NCI-H1092 treated with DMSO at 0.1 percent for 48 hours (cell line): ENCODE measurements at regions not wholly inside any gene's neighbourhood (a gene's known extent, or its start where the extent isn't known, plus 50 kb on each side); places are given as distances from the start of the nearest gene placed in this dataset.
"Not testable (repeated sequence)": the region's sequence is repeated elsewhere in the genome, so short reads cannot be mapped to it uniquely, and the experiment has no call there.

Experiments
- DNase-seq: peaks from one replicate; lab custom pipeline; 2025; lab: John Stamatoyannopoulos, UW

DNA sequence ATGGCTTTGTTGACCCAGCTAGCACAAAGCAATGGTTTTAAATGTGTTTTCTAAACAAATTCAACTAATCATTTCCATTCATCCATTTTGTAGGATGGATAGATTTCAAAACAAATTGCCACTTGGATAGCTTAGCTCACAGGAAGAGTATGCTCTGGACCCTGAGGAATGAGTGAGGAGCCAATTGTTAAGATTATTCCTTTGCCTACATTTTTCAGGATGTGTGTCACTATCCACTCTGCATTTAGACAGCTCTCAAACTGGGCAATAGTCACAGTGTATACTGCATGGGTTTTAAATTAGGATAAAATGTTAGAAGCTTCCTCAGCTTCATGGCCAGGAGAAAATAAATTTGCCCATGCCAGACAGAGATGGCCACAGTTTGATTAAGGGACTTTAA, 605.6 kb upstream of the TEX47 start:
- no peak for DNase-seq

GRCh38 chr7:89401690-89402089, 606.2 kb upstream of the TEX47 start:
- DNase-seq = no peak

DNA sequence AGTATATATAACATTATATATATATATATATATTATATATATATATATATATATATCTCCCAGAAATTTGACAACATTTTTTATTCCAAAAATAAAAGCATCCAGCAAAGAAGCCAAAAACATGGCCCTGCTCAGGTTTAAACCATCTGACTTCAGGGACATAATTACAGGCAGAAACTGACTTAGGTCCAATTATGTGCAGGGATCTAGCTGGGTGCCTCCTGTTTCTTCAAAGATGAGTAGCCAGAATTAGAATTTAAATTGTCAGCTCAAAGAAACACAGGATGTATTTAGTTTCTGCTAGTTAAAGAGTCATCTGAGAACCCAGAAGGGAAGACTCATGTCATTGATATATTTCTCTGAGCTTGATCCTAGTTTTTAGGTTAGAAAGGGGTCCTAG, 656.4 kb upstream of the TEX47 start:
- no peak for DNase-seq

GRCh38 chr7:89456556-89456955, 661.0 kb upstream of the TEX47 start:
- DNase-seq = no peak

DNA sequence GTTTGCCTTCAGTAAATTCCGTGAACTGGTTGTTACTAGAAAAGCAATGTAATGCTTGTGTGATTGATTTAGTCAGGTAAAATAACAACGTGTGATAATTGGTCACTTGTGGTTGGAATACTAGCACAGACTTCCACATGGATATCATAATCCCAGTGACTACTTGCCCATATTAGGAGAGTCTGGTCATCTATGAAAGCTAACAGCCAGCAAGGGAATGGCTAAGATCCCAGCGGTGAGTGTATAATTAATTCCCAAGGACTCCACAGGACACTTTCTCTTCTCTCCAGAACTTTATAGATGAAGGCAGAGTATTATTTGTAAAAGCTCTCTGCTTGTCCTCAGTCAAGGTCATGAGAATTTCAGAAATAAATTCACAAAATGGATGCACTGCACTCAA, 662.6 kb upstream of the TEX47 start:
- no peak for DNase-seq

DNA sequence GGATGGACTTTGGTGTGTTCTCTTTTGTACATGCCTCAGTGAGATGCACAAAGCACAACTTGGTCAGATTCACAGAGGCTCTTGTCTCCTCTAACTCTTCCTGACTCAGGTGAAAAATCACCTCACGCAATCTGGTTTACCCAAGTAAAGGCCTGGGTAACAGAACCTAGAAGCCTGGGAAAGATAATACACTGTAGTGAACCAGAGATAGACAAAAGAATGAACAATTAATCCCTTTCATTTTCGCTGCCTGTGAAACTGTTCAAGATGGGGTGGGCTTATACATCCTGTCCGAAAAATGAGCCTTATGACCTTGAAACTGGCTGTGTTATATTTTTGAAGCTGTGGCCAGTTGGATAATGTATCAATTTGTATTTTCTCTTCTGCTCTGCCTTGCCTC, 678.9 kb upstream of the TEX47 start:
- DNase-seq = no peak

DNA sequence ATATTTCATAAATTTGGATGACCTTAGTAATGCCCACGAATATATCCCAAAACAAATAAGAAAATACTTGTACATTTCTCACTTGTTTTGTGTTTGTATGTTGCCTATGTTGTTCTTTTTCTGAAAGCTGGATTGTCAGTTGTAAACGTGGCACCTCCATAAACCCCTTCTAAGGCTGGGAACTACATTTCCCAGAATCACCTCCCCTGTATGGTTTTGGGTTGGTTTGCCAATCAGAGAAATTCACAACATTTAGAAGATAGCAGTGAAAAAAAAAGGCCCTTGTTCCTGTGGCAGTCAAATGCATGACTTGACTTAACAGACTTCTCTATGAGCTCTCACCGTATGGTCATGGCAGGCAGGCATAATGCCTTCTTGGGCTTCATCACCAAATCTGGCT, 676.3 kb upstream of the STEAP1 start:
- no peak for DNase-seq

- no peak for DNase-seq
These were observed 658.6 kb upstream of the STEAP1 start for GRCh38 chr7:89495704-89496103.

DNA sequence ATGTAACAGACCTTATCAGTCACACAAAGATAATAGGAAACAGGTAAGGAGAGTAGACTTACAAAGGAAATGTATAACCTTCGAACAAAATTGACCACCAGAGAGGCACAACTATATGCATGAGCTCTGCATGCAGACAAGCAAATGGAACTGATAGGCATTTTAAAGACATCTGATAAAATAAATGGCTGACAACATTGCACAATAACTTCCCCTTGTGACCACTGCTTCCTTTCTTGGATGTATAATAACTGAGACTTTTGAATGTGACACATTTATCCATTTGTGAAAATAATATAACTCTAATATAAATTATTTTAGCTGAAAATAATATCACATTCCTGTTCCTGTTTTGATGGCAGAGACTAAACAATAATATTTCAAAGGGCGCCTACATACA, 654.2 kb upstream of the STEAP1 start:
- no peak for DNase-seq

- DNase-seq = no peak
These were observed 651.0 kb upstream of the STEAP1 start for GRCh38 chr7:89503281-89503680.

- DNase-seq = no peak
These were observed 647.2 kb upstream of the STEAP1 start for GRCh38 chr7:89507034-89507433.

DNA sequence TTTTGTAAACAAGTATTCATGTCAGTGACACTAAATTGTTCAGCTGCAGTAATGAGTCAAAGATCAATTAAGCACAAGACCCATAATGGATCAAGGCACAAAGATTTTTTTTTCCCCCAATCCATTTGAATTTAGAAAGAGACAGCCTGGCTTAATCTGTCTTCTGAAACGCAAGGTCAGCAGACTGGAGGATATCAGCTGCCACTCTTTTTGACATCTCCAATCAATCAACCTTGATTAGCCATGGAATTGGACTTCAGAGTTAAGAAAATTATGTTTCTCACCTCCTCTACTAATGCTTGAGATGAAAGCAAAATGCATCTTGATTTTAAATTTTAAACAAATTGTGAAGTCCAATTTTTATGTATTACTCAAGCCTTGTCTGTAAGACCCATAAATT, 642.4 kb upstream of the STEAP1 start:
- no peak for DNase-seq

DNA sequence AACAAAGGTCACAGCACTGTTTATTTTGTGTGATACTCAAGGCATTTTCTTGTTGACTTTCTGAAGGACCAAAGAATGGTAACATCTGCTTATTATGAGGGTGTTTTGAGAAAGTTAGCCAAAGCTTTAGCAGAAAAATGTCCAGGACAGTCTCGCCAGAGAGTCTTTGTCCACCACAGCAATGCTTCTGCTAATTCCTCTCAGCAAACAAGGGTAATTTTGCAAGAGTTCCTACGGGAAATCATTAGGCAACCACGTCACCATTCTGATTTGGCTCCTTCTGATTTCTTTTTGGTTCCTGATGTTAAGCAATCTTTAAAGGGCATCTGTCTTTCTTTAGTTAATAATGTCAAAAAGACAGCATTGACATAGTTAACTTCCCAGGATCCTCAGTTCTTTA, 639.3 kb upstream of the STEAP1 start:
- DNase-seq = no peak

DNA sequence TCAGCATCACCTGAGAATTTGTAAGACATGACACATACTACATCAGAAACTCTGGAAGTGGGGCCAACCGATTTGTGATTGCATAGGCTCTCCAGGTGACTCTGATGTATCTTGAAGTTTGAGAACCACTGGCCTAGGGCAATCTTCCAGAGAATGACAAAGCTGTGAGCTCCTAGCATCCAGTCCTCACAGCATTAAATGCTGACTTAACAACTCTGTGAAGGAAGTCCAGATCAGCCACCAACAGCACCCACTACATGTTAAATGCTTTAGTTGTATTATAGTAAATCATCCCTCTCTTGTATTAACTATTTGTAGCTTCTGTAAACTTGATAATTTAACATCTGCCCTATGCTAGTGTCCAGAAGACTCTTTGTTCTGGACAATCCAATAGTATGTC, 636.5 kb upstream of the STEAP1 start:
- no peak for DNase-seq

- DNase-seq = no peak
These were observed 604.5 kb upstream of the STEAP1 start for GRCh38 chr7:89549768-89550167.

GRCh38 chr7:89554209-89554608, 600.1 kb upstream of the STEAP1 start:
- no peak for DNase-seq

DNA sequence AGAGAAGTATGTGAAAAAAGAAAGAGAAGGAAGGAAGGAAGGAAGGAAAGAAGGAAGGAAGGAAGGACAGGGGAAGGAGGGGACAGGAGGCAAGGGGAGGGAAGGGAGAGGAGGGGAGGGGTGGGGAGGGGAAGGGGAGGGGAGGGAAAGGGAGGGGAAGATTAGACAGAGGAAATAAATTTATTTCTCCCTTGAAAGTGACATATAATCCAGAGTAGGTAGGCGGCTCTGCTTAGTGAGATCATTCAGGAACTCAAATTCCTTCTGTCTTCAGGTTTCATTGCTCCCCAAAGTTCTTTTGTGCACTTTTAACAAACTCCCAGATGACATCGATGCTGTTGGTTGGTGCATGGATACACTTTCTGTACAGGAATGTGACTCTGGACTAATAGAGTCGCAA, 594.7 kb upstream of the STEAP1 start:
- no peak for DNase-seq

DNA sequence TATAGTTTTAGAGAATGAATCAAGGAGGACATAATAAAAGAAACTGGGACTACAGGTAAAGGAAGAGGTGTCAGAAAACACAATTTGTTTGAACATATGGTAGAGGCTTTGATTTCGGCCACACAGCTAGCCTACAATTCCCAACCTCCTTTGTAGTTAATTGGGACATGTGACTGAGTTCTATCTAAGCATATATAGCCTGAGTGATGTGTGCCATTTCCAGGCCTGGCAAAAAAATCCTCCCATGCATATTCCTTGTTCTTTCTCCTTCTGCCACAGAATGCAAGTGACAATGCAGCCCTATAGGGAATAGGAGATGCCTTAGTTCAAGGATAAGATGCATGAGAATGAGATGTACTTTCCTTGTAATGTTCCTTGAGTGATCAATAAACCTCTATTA, 590.7 kb upstream of the STEAP1 start:
- no peak for DNase-seq

DNA sequence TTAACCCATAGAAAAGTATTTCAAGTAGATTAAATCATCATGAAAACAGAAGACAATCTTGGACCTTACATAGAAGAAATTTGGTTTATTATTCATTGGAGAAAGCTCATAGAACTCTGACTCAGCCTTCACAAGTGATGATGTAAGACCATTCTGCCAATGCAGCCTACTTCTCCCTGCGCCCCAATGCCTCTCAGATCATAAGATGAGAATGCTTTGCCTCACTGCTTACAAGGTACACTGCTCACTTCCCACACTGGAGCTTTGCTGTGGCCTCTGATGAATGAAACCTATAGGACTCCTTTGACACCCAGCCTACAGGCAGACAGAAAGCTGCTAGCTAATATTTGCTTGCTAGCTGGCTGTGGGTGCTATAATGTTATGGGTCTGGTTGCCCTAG, 569.4 kb upstream of the STEAP1 start:
- no peak for DNase-seq

DNA sequence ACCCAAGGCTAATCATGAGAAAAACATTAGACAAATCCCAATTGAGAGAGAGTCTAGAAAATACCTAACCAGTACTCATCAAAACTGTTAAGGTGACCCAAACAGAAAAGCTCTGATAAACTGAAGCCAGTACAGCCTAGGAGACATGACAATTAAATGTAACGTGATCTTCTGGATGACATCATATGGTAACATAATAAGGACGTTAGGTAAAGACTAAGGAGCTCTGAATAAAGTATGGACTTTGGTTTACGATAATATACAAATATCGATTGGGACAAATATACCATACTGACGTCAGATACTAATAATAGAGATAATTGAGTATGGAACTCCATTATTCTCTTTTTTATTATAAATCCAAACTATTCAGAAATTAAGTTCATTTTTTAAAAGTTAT, 561.1 kb upstream of the STEAP1 start:
- DNase-seq = peak; percentile 33

DNA sequence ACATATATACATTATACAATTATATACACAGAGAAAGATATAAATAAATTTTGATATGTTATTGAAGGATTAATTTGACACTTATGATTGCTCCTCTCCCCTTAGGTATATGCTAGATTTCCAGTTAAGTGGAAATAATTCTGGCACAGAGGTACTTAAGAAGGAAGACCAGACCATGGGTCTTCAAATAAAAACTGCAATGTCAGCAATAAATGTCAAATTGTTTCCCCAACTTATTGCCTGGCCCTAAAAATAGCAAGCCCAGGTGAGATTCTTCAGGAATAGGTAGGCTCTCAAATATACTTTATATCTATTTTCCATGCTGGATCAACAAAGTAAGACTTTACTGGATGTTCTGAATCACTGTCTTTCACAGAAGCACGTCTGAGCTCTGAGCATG, 551.3 kb upstream of the STEAP1 start:
- no peak for DNase-seq

DNA sequence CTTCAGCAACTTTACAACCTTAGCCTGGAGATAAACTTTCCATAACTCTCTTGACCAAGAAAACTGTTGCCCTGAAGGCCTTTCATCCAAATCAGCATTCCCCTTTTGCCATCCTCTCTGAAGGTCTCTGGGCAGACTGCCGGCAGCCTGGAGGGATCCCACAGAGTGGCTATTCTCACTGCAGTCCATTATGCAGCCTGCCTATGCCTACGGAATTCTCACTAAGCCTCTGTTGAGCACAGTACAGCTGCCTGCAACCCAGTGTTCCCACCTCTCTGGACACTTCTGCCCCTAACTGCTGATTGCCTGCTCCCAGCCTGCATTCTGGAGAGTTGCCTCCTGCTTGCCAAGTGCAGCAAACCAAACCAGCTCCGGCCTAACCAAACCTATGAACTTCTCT, 548.9 kb upstream of the STEAP1 start:
- DNase-seq = no peak

DNA sequence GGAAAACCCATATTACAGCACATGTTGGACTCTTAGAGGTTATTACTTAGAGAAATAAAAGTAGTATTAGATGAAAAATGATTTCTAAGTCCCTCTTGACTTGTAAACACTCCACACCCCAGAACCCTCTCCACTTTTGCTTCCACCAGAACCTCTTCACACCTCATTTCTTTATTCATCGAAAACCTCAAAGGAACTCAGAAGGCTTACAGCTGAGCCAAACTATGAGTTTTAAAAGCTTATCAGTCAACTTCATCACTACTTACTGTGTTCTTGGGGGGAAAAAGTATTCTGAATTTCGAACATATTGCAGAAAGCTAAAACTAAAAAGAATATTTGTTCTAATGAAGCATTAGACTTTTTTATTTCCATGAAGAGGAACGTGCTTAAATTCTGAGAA, 547.8 kb upstream of the STEAP1 start:
- DNase-seq = no peak

DNA sequence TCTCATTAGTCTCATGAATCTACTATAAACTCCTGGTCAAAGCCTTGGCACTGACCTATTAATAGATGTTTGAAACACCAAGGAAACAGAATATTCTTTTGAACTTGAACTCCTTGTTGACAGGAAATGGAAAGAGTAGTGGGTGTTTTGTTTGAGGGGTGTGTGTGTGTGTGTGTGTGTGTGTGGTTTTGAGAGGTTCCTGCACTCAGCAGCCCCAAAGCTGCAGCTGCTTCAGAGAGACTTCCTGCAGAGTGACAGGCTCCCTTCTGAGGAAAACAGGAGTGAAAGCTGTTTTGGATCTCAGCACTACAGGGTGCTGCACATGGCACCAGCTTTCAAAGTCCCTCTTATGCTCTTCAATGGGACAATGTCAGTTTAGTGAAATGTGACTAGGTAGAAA, 546.5 kb upstream of the STEAP1 start:
- DNase-seq = no peak

DNA sequence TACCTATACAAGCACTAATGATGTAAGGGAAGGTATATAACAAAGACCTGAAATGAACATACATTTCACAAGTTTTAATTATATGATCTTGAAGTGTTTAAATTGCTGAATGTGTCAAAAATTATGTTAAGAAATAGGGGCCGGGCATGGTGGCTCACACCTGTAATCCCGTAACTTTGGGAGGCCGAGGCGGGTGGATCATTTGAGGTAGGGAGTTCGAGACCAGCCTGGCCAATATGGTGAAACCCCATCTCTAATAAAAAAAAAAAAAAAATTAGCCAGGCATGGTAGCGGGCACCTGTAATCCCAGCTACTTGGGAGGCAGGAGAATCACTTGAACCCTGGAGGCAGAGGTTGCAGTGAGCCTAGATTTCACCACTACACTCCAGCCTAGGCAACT, 537.4 kb upstream of the STEAP1 start:
- not testable (repeated sequence) for DNase-seq
